NCI-H748 (cell line): ENCODE measurements at regions not wholly inside any gene's neighbourhood (a gene's known extent, or its start where the extent isn't known, plus 50 kb on each side); places are given as distances from the start of the nearest gene placed in this dataset.
A peak's percentile ranks its signal among the peaks of the same experiment; 100 is the strongest.
"Not testable (repeated sequence)": the region's sequence is repeated elsewhere in the genome, so short reads cannot be mapped to it uniquely, and the experiment has no call there.

Experiments used
- DNase-seq: peaks from one replicate; lab custom pipeline; 2025; ENCODE audit not compliant: unreplicated experiment; lab: John Stamatoyannopoulos, UW

GRCh38 chr9:96157675-96158074, 144.3 kb downstream of the HSD17B3 start:
- no peak for DNase-seq

DNA sequence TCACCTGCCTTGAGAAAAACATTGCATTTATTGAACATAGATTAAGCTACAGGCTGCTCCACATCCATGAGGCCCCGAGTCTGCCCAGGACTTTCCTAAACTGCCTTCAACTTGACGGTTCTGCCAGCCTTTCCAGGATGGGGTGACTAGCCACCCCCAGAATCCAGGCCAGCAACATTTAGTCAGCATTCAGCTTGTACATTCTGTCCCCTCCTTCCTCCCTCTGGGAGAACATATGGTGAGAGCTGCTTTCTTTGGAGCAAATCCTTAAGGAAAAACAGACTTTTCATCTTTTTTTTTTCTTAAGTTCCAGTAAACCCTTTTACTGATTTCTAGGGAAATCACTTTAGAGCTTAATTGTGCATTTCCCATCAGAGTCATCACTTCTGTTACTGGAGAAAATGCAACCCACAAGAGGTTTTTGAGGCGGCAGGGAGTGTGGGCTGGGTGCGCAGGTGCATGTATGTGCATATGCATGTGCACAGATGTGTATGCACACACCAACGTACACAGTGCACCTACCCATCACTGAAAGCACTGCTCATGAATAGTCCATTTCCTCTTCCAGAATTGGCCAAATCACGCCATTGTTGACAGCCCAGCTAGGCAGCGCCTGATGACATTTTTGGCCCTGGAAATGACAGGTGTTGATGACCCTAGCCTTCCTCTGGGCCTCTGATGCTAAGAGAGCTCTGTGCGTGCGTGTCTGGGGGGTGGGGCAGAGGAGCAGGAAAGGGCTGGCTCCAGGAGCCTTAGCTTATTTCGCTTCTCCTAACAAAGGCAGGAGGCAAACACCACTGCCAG, 145.6 kb downstream of the HSD17B3 start:
- DNase-seq: peak; percentile 32

GRCh38 chr9:96154081-96154480, 147.9 kb downstream of the HSD17B3 start:
- no peak for DNase-seq

DNA sequence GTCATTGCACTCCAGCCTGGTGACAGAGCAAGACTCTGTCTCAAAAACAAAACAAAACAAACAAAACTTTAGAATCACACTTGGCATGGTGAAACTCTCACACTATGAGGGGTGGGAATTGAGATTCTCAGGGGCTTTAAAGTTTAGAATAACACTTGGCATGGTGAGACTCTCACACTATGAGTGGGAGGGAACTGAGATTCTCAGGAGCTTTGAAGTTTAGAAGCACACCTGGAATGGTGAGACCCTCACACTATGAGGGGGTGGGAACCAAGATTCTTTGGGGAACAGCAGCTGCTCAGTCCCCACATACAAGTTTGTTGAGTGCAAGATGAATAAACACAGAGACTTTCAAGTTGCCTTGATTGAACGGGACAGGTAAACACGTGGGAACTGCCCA, 149.4 kb downstream of the HSD17B3 start:
- DNase-seq: no peak

DNA sequence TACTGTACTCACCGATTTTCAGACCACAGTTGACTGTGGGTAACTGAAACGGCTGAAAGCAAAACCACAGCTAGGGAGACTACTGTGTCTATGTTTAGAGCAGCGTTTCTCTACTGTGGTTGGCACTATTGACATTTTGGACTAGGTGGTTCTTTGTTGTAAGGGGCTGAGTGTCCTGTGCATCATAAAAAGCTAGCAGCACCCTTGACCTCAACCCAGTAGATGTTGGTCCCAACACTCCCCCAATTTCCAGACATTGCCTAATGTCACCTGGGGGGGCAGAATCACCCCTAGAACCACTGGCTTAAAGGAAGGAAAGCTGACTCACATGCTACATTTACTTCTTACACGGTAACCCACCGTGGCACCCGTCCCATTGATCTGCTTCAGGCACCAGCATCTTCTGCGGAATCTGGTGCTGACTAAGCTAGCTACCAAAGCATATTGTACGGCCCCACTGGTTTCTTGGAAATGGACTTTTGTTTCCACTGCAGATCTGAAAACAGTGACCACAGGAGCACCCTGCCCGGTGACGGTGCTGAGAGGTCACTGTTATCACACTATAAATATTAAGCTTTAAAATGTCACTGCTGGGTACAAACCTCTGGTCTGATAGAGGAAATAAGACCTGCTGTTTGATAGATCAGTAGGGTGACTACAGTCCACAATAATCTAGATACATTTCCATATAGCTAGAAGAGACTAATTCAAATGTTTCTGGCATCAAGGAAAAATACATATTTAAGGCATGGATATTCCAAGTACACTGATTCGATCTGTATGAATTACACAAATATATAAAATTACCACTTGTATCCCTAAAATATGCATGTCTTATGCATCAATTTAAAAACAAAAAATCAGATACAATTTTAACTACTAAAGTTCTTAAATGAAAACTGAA, 151.4 kb downstream of the HSD17B3 start:
- no peak for DNase-seq

- DNase-seq: no peak
Observed at GRCh38 chr9:96149533-96150280, 152.3 kb downstream of the HSD17B3 start.

DNA sequence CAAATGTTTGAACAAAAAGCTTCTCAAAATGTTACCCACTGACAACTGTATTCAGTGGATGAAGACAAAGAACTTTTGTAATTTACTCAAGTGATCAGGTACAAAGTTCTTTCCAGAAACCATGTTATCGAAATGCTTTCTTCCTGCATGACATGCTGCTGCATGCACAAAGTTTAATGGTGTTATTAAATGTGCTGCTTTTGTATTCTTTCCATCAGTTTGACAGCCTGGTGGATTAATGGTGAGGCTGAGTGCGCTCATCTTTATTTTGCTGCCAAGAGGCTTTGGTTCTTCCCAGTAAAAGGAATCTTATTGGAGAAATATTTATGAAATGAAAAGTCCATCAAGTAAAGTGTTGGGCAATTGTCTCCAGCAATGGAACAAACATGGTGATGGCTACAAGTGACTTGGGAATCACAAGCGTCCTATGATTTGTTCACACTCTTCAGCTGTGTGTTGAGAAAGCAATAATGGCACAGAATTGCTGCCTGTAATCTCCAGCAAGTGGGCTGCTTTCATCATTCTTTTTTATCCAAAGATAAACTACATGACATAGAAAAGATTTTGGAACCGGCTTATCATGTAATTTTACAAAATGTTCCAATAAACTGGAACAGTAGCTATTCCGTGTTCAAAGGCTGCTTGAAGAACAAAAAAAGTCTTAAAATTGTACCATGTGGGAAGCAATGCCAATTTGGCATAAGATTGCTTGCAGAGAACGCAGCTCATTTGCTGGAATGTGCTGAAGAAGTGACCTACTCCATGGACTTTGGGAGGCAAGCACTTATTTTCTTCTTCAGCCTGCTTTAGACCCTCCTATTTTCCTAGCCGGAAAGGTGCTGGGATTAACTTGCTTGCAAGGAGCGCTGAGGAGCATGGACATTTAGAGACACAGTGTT, 153.1 kb downstream of the HSD17B3 start:
- DNase-seq: no peak

DNA sequence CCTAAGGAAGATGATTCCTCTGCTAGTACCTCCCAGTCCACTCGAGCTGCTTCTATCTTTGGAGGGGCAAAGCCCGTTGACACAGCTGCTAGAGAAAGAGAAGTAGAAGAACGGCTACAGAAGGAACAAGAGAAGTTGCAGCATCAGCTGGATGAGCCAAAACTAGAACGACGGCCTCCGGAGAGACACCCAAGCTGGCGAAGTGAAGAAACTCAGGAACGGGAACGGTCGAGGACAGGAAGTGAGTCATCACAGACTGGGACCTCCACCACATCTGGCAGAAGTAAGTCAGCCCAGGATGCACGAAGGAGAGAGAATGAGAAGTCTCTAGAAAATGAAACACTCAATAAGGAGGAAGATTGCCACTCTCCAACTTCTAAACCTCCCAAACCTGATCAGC, 154.9 kb downstream of the HSD17B3 start:
- not testable (repeated sequence) for DNase-seq

DNA sequence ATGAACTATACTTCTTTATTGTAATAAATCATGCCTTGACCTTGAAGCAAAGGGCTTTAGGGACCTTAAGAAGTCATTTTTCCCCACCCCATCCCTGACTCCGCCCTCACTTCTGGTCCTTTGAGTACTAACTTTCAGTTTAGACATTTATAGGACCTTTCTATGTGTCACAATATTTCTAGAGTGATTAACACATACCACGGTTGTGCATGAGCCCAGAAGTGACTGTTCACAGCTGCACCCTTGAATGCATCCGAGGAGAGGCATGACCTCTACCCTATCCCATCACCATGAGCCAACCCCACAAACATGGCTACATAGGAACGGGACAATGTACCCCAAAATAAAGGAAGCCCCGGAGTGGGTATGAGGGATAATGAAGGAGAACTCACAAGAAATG, 160.3 kb downstream of the HSD17B3 start:
- no peak for DNase-seq

GRCh38 chr9:96141128-96141474, 160.9 kb downstream of the HSD17B3 start:
- no peak for DNase-seq

- peak; percentile 60 for DNase-seq
Observed at GRCh38 chr9:96140296-96141127, 161.5 kb downstream of the HSD17B3 start.

- peak; percentile 79 for DNase-seq
Observed at GRCh38 chr9:96139592-96140295, 162.2 kb downstream of the HSD17B3 start.

DNA sequence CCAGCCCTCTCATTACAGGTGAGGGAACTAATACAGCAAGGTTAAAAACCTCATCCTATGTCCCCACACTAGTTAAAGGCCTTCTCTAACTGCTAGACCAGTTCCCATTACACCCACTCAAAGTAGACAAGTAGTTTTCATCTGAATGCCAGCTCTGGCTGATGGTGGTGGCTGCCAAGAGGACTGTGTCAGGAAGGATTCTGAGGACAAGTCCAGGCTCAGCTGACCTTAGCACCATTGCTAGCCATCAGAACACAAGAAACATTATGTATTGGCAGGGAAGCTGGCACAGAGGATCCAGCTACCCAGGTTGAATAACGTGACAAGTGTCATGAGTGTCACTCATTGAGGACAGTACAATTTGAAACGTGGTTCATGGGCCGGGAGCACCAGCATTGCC, 163.4 kb downstream of the HSD17B3 start:
- DNase-seq: no peak

- no peak for DNase-seq
Observed at GRCh38 chr9:96137671-96138429, 164.1 kb downstream of the HSD17B3 start.

- no peak for DNase-seq
Observed at GRCh38 chr9:96136992-96137670, 164.8 kb downstream of the HSD17B3 start.

- no peak for DNase-seq
Observed at GRCh38 chr9:96135753-96136290, 166.2 kb downstream of the HSD17B3 start.

DNA sequence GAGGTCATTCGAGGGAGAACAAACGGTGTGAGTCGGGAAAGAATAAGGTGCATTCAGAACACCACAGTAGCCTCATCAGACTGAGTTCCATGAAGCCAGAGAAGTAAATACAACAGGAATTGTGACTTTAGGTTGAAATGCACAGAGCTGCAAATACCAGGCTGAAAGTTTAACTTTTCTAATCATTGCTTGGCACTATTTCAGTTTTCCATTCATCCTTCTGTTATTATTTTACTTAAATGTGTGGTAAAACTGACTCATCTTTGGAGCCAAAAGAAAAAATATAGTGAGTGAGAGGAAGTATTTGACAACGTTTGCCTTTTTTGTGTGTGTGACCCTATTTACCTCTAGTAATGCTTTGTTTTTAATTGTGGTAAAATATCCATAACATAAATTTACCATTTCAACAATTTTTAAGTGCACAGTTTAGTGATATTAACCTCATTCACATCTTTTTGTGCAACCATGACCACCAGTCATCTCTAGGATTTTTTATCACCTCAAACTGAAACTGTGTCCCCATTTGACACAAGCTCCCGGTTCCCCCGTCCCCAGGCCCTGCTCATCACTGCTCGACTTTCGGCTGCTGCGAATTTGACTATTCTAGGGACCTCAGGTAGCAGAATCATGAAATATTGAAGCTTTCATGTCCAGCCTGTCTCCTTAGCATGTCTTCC, 166.8 kb downstream of the HSD17B3 start:
- DNase-seq: no peak
